Posterior vena cava (tissue), 2 donors: ENCODE measurements at regions not wholly inside any gene's neighbourhood (a gene's known extent, or its start where the extent isn't known, plus 50 kb on each side); places are given as distances from the start of the nearest gene placed in this dataset.

Source experiments
- DNase-seq: peaks from one replicate; pipeline ENCODE4 v3.0.0-alpha.2; 2020; ENCODE audit warnings: low spot score
- intact Hi-C, 2 donors: fragments of 100-400 bp; cut with DNase I; formaldehyde crosslinking; loops; one replicate each; pipeline versions ENCODE4 v1.14.1 to v1.14.2; 2022 to 2023
- donor health status: DM: yes; HTN: yes; CAD: no.
- donor health status: DM: yes; HTN: yes; CAD: no.

GRCh38 chr15:98446083-98446482 lies 202.3 kb upstream of the IGF1R start:
- intact Hi-C loops, result loop anchor here in 1 of 2 donors (10.0 kb wide), 2 partner anchors 459 to 629 kb away; no protein-coding TSS in a partner anchor
- no peak for DNase-seq

GRCh38 chr15:98447069-98447468 lies 201.3 kb upstream of the IGF1R start:
- intact Hi-C loops, result loop anchor here in 1 of 2 donors (10.0 kb wide), 2 partner anchors 458 to 628 kb away; no protein-coding TSS in a partner anchor

GRCh38 chr15:98451236-98451635 lies 197.1 kb upstream of the IGF1R start:
- intact Hi-C loops, result no loop called here
- DNase-seq, result no peak

More at GRCh38 chr15:98447069-98447468, 201.3 kb upstream of the IGF1R start:
- DNase-seq, result no peak

GRCh38 chr15:98452238-98452637 lies 196.1 kb upstream of the IGF1R start:
- intact Hi-C loops, result no loop called here
- no peak for DNase-seq

GRCh38 chr15:98455904-98456303 lies 192.4 kb upstream of the IGF1R start:
- no peak for DNase-seq
- intact Hi-C loops, result no loop called here

- intact Hi-C loops, result no loop called here
- DNase-seq, result no peak
These were observed 171.8 kb upstream of the IGF1R start for GRCh38 chr15:98476559-98476958.

GRCh38 chr15:98480844-98481243 lies 167.5 kb upstream of the IGF1R start:
- no peak for DNase-seq
- intact Hi-C loops, result no loop called here

GRCh38 chr15:98483575-98484130 lies 164.7 kb upstream of the IGF1R start:
- intact Hi-C loops, result no loop called here
- DNase-seq, result no peak

GRCh38 chr15:98484914-98485313 lies 163.4 kb upstream of the IGF1R start:
- intact Hi-C loops, result no loop called here
- no peak for DNase-seq

- intact Hi-C loops, result no loop called here
- no peak for DNase-seq
These were observed 162.9 kb upstream of the IGF1R start for GRCh38 chr15:98485451-98485850.

GRCh38 chr15:98493966-98494511 lies 154.3 kb upstream of the IGF1R start:
- peak; percentile 53 for DNase-seq

GRCh38 chr15:98501192-98501591 lies 147.1 kb upstream of the IGF1R start:
- intact Hi-C loops, result no loop called here
- peak; percentile 26 for DNase-seq

More at GRCh38 chr15:98493966-98494511, 154.3 kb upstream of the IGF1R start:
- intact Hi-C loops, result no loop called here

GRCh38 chr15:98501632-98502031 lies 146.7 kb upstream of the IGF1R start:
- intact Hi-C loops, result no loop called here
- DNase-seq, result peak; percentile 15

- DNase-seq, result peak; percentile 19
These were observed 144.4 kb upstream of the IGF1R start for GRCh38 chr15:98503970-98504369.

GRCh38 chr15:98504998-98505397 lies 143.3 kb upstream of the IGF1R start:
- intact Hi-C loops, result no loop called here

More at GRCh38 chr15:98503970-98504369, 144.4 kb upstream of the IGF1R start:
- intact Hi-C loops, result no loop called here

GRCh38 chr15:98505611-98506031 lies 142.7 kb upstream of the IGF1R start:
- peak; percentile 94 for DNase-seq
- intact Hi-C loops, result no loop called here

More at GRCh38 chr15:98504998-98505397, 143.3 kb upstream of the IGF1R start:
- DNase-seq, result peak; percentile 52

GRCh38 chr15:98506172-98506571 lies 142.2 kb upstream of the IGF1R start:
- peak; percentile 64 for DNase-seq
- intact Hi-C loops, result no loop called here

GRCh38 chr15:98506711-98507110 lies 141.6 kb upstream of the IGF1R start:
- peak; percentile 81 for DNase-seq
- intact Hi-C loops, result no loop called here

GRCh38 chr15:98513428-98513986 lies 134.8 kb upstream of the IGF1R start:
- intact Hi-C loops, result no loop called here
- DNase-seq, result no peak

GRCh38 chr15:98514034-98514622 lies 134.2 kb upstream of the IGF1R start:
- intact Hi-C loops, result no loop called here
- DNase-seq, result no peak
